HG03095 (cell line): ENCODE measurements at regions not wholly inside any gene's neighbourhood (a gene's known extent, or its start where the extent isn't known, plus 50 kb on each side); places are given as distances from the start of the nearest gene placed in this dataset.

Experiments
- ATAC-seq: cut with Tn5 transposase; IDR thresholded peaks from one replicate; pipeline ENCODE4 v1.9.1; 2021; ENCODE audit warnings: moderate library complexity; ENCODE audit not compliant: unreplicated experiment

DNA sequence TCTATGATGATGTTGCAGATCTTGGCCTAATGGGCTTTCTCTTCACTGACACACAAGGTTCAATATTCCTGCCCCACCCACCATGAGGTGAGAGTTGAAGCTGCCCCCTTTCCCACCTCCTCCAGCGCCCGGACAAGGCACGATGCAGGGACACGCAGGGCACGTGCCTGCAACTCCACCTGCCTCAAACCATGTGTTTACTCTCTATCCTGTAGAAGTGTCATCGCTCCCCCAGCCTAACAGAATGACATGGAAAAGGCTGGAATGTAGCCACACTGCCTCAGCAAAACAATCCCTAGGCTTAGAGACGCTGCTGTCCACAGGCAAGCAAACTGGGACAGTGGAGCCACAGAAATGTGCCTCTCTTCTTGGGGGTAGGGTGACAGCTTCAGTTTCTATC is 92.9 kb upstream of the SOD1 start:
- ATAC-seq, result no peak

- no peak for ATAC-seq
Observed at GRCh38 chr21:31566064-31566463, 93.4 kb upstream of the SOD1 start.

- ATAC-seq, result no peak
Observed at GRCh38 chr21:31564439-31564838, 95.1 kb upstream of the SOD1 start.

DNA sequence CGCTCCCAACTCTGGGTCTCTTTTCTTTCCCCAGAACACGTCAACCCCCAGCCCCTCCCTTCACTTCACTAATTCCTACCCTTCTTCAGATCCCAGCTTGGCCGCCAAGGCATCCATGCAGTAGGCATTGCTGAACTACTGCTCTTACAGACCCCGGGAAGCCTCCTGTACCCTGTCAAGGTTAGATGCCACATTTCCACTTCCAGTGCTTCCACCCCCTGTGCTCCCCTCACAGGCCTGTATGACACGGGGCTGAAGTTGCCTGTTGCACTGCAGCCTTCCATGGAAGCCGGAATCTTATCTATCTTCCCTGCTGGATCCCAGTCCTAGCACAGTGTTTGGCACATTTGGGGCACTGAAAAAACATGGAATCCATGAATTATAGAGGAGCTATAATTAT is 99.0 kb upstream of the SOD1 start:
- ATAC-seq, result no peak

- ATAC-seq, result peak; percentile 41
Observed at GRCh38 chr21:31559368-31560119, 99.9 kb upstream of the SOD1 start.

GRCh38 chr21:31558962-31559367 is 100.5 kb upstream of the SOD1 start:
- ATAC-seq, result peak; percentile 55

DNA sequence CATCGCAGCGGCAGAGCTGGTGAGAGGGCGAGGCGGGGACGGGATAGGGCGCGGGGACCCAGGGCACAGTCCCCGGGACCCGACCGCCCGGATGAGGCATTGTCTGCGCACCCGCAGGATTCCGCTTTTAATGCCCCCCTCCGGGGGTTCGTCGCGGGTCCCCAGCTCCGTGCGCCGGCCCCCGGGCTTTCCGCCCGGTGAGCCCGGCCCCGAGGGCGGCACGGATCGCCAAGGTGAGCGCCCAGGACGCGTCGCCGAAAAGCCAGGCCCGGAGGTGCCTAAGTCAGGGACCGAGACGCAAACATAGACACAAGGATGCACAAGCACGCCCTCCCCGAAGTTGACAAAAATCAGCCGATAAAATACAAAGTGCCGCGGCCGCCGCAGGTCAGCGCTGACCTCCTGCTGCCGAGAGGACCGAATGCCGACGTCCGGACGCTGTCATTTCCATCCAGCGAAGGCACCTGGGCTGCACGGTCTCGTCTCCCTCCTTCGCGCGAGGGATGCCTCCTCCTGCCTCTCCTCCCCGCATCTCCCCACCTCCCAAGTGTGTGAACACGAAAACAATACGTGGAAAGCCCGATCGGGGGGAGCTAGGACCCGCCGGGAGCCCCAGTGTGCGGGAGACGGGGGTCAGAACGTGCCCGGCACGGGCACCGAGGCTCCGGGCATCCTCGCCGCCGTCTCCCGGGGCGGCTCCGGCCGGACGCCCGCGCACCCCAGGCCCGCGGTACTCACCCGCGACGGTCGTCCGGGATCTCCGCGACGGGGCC is 101.1 kb upstream of the SOD1 start:
- ATAC-seq, result no peak

DNA sequence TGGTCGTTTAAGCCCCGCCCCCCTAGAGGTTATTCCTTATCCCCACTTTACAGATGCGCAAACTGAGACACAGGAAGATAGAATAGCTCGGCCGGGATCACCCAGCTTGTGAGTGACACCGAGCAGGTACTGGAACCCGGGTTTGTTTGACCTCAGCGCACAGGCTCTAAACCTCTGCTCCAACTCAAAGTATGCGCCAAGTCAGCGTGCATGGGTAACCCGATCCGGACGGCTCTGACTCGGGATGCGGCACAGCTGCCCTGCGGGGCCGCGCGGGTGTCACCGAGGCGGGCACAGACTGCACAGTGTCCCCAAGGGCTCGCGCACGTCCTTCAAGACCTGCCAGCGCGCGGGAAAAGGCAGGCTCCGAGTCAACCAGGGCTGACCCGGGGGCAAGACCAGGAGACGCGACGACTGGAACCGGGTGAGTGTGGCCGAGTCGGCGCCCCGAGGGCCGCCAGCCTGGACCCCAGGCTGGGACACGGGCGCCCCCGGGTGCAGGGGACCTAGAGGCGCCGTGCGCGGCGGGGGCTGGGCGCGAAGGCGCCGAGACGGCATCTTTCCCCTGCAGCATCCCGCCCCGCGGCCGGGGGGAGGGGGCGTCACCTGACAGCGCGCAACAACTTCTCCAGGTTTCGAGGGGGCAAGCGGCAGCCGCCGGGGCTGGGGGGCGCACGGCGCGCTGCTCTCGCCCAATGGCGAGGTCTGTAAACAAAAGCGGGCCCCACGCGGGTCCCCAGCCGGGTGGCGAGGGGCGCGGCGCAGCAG is 101.9 kb upstream of the SOD1 start:
- ATAC-seq, result no peak

DNA sequence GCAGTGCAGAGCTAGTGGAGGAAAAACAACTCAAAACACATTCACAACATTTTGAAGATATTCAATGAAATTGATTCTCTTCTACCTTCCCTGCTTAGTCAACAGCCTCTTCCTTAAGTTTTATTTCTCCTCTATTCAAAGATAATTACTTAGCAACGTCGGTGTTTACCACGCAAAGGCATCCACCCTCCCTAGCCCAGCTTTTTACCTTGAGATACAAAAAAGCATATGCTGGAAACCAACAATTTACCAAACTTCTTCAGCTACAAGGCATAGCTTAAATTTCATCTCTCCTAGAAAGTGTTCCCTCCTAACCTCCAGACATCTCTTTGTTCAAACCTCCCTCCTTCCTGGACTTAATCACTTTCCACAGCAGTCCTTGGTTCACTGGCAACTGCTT is 102.8 kb upstream of the SOD1 start:
- ATAC-seq, result no peak

GRCh38 chr21:31555741-31556191 is 103.7 kb upstream of the SOD1 start:
- ATAC-seq, result no peak

DNA sequence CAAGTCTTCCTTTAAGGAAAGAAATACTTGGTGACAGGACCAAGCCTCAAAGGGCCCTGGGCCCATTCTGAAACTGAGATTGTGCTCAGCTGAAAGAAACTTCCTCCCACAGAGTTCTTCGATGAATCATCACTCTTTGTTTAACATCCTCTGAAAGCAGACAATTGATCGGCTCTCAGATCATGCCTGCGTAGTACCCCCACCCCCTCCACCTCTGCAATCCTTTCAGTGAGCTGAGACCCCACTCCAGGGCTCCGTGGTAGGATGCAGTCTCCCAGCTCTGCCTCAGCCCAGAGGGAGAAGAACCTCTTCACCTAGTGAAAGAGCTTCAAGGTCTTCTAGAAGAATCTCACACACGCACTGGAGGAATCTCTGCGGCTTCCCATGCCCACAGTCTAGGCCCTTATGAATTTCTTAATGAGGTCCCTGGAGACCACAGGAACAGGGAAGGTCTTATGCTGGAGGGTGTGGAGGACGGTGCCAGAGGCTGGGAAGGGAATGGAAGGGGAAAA is 104.9 kb upstream of the SOD1 start:
- peak; percentile 81 for ATAC-seq

- ATAC-seq, result no peak
Observed at GRCh38 chr21:31553926-31554325, 105.6 kb upstream of the SOD1 start.

GRCh38 chr21:31553461-31553860 is 106.0 kb upstream of the SOD1 start:
- ATAC-seq, result no peak

DNA sequence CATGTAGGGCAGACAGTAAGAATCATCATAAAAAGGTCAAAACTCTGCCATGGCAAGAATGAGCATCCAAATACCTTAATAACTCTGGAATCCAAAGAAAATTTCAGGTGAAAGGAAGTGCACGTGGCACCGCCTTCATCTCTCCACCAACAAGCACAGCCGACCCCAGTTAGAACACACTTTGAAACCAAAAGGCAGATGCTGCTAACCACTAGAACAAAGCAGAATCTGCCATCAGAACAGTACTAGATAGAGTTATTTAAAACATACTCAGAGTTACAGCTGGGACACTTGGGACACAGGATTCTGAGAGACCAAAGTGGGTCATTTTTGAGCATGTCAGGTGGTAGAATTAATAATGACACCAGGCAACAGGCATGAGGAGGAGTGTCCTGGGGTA is 106.7 kb upstream of the SOD1 start:
- ATAC-seq, result no peak

GRCh38 chr21:31550070-31550469 is 109.4 kb upstream of the SOD1 start:
- ATAC-seq, result no peak

DNA sequence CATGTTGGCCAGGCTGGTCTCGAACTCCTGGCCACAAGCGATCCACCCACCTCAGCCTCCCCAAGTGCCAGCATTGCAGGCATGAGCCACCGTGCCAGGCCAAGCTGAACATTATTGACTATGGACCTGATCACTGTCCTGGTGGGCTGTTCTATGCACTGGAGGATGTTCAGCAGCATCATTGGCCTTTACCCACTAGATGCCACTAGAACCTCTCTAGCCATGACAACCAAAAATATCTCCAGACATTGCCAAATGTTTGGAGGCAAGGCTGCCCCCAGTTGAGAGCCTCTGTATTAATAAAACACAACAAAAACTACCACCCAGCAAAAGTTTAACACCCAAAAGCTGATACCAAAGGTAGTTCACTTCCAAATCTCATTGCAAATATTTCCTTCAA is 110.8 kb upstream of the SOD1 start:
- no peak for ATAC-seq

DNA sequence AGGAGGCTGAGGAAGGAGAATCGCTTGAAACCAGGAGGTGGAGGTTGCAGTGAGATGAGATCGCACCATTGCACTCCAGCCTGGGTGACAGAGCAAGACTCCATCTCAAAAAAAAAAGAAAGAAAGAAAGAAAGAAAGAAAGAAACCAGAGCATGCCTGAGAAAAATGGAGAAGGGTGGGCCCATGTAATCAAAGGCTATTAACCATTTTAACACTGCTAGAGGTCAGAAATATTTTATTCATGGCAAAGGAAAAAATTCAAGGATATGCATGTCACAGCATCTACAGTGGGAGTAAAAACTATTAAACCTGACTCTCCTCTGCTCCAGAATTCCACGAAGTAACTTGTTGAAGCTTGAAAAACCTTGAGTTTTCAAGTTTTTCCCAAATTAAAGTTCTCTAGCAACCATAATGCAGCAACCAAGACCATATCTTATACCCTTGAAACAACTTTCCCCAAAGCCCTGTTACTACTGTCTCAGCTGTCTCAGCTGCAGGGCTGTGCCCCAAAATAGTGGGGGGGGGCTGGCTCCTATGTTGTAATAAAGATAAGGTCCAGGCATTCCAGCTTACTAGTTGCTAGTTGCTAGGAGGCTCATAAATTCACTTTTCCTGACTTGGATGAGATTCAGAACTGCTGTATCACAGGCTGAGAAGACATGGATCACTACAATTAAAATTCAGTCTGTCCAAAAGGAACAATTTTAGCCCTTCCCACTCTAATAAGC is 112.9 kb upstream of the SOD1 start:
- ATAC-seq, result no peak

- ATAC-seq, result no peak
Observed at GRCh38 chr21:31545036-31545435, 114.5 kb upstream of the SOD1 start.

DNA sequence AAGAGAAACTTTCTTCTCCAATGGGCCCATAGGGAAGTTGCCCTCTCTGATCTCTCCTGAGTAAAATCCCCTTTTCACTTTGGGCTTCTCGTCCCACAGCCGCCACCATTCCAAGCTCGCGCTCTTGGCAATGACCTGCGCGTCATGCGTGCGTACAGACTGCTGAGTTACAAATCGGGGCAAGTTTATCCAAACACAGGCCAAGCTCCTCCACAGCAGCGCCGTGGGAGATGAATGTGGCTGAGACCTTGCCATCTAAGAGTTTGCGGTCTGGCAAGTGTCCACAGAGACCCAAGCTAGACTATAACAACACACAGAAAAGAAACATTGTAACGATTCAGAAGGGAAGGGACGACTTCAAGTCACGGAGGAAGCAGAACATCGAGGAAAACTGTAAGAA is 116.3 kb upstream of the SOD1 start:
- ATAC-seq, result no peak

- ATAC-seq, result no peak
Observed at GRCh38 chr21:31538816-31539215, 120.7 kb upstream of the SOD1 start.
